Sigmoid colon (tissue), 6 donors: ENCODE measurements at regions not wholly inside any gene's neighbourhood (a gene's known extent, or its start where the extent isn't known, plus 50 kb on each side); places are given as distances from the start of the nearest gene placed in this dataset.

Source experiments
- DNase-seq: peaks from one replicate; pipeline ENCODE4 v3.0.0-alpha.2; 2019
- H3K27ac ChIP-seq, 4 donors: fragments of 200-600 bp; sonication (generic); one replicate each; pipeline ENCODE4 v1.5.1; 2016 to 2019; ENCODE audit warnings: mild to moderate bottlenecking in 1 of 4
- H3K27me3 ChIP-seq, 3 donors: fragments of 200-600 bp; sonication (generic); one replicate each; pipeline ENCODE4 v1.5.1; 2019; ENCODE audit warnings: mild to moderate bottlenecking in 1 of 3
- H3K36me3 ChIP-seq, 4 donors: fragments of 200-600 bp; sonication (generic); one replicate each; pipeline ENCODE4 v1.5.1; 2016 to 2019
- H3K4me1 ChIP-seq, 4 donors: fragments of 200-600 bp; sonication (generic); one replicate each; pipeline ENCODE4 v1.5.1; 2017 to 2019
- H3K4me3 ChIP-seq, 4 donors: fragments of 200-600 bp; sonication (generic); one replicate each; pipeline ENCODE4 v1.5.1; 2017 to 2019; ENCODE audit warnings: mild to moderate bottlenecking in 2 of 4, moderate library complexity in 1 of 4
- H3K9me3 ChIP-seq, 4 donors: fragments of 200-600 bp in 3 of 4; sonication (generic) in 3 of 4; one replicate each; pipeline versions ENCODE4 v1.5.1 to v1.6.1; 2013 to 2019
- CTCF ChIP-seq, 4 experiments: fragments of 450-650 bp in 3 of 4; fragments of 200-600 bp in 1 of 4; IDR thresholded peaks; one replicate each; pipeline ENCODE4 v1.5.1; 2016 to 2019; ENCODE audit warnings: antibody characterized with exemption in 4 of 4, mild to moderate bottlenecking in 3 of 4, moderate library complexity in 2 of 4
- EP300 ChIP-seq, 4 donors: sonication (generic); formaldehyde crosslinking; IDR thresholded peaks; one replicate each; pipeline ENCODE4 v1.6.1; 2017; ENCODE audit warnings: antibody characterized with exemption in 4 of 4
- POLR2A ChIP-seq, 2 donors: fragments of 450-650 bp; IDR thresholded peaks; one replicate each; pipeline ENCODE4 v1.6.1; 2016; ENCODE audit warnings: antibody characterized with exemption in 2 of 2, mild to moderate bottlenecking in 2 of 2, moderate library complexity in 2 of 2
- POLR2AphosphoS5 ChIP-seq, 4 donors: sonication (generic); formaldehyde crosslinking; IDR thresholded peaks; one replicate each; pipeline ENCODE4 v1.6.1; 2017; ENCODE audit warnings: antibody characterized with exemption in 4 of 4
- WGBS, 2 donors: extraction: QIAGEN DNeasy Blood & Tissue Kit; methylation state at CpG; one replicate each; pipeline ENCODE4 v1.1.7; 2013; 5-methylcytosine and 5-hydroxymethylcytosine counted together
- intact Hi-C: fragments of 100-400 bp; cut with DNase I; formaldehyde crosslinking; loops from one replicate; pipeline ENCODE4 v1.15.1; 2023
- donor health status: healthy with polysubstance abuse.
- donor health status: healthy.

DNA sequence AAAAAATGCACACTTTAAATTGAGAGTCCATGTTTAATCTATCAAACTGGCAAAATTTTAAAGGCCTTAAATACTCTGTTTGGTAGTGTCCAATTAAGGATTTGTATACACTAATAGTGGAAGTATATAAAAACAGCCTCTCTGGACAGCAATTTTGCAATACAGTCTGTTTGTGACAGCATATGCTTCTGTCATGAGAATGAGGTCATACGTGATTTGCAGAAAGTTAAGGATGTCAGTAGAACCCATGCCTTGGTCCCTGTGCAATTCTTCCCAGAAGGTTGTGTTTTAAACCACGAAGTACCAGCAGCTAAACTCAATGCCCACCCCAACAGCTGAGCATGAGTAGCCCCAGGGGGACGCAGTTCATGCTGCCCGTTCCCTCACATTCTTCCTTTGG lies 78.4 kb downstream of the AIPL1 start:
- H3K36me3 ChIP-seq = no peaks in the 10 kb centered on the region
- TF ChIP-seq POLR2A (IDR thresholded peaks at IDR 0.05) = no peak
- TF ChIP-seq POLR2AphosphoS5 (IDR thresholded peaks at IDR 0.05) = no peak
- TF ChIP-seq EP300 (IDR thresholded peaks at IDR 0.05) = no peak
- TF ChIP-seq CTCF (IDR thresholded peaks at IDR 0.05) = no peak
- H3K27me3 ChIP-seq = no peaks in the 10 kb centered on the region
- DNase-seq = no peak
- no peaks in the 10 kb centered on the region for H3K9me3 ChIP-seq
- no peak overlapping the region for H3K27ac ChIP-seq
- intact Hi-C loops = no loop called here
- 60 to 74% methylated on average over 4 of the region's 4 CpGs for WGBS, 2 donors
- no peaks in the 10 kb centered on the region for H3K4me1 ChIP-seq
- H3K4me3 ChIP-seq = no peak overlapping the region

GRCh38 chr17:6355196-6355595 lies 79.7 kb downstream of the AIPL1 start:
- no peak for DNase-seq
- Histone ChIP-seq H3K27ac (no peak overlapping the region), H3K36me3 (no peaks in the 10 kb centered on the region), H3K4me1 (no peaks in the 10 kb centered on the region), H3K9me3 (no peaks in the 10 kb centered on the region), H3K4me3 (no peak overlapping the region), H3K27me3 (no peaks in the 10 kb centered on the region)
- intact Hi-C loops = no loop called here
- TF ChIP-seq POLR2A (IDR thresholded peaks at IDR 0.05) (no peak), CTCF (IDR thresholded peaks at IDR 0.05) (no peak), EP300 (IDR thresholded peaks at IDR 0.05) (no peak), POLR2AphosphoS5 (IDR thresholded peaks at IDR 0.05) (no peak)
- WGBS, 2 donors = 74 to 84% methylated on average over 3 of the region's 3 CpGs

DNA sequence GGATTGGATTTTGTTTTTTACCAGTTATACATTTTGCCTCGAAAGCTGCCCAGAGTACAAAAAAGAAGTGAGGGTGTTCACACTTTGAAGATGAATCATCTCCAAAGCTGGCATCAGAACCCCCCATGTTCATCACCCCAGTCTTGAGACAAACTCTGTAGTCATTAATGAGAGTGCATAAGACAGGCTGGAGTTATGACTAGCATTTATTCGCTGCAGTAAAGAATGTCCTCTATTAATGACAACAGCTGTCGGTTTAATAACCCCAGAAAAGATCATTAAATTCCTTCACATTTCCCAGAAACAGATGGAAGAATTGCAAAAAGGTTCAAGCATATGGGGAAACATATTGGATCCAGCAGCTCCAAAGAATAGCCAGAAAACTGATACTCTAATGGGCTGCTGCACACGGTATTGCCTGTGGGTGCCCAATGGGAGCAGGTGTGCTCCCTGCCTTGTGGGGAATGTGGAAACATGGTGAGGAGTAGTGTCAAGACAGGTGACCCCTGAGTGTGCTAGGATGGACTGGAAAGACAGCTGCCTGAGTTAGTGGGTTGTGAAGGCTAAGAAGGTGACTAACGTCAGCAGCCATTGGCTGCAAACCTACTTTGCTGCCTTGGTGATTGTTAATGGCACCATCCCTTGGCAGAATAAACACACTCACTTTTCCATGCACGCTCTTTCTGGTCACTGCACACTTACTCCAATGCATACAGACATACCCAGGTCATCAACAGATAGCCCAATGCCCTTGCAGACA lies 81.9 kb downstream of the AIPL1 start:
- 60 to 70% methylated on average over 6 of the region's 6 CpGs for WGBS, 2 donors
- H3K27me3 ChIP-seq = no peaks in the 10 kb centered on the region
- no peak overlapping the region for H3K27ac ChIP-seq
- no peaks in the 10 kb centered on the region for H3K9me3 ChIP-seq
- H3K4me3 ChIP-seq = no peak overlapping the region
- no peaks in the 10 kb centered on the region for H3K4me1 ChIP-seq
- TF ChIP-seq CTCF (IDR thresholded peaks at IDR 0.05) = no peak
- TF ChIP-seq POLR2AphosphoS5 (IDR thresholded peaks at IDR 0.05) = no peak
- TF ChIP-seq POLR2A (IDR thresholded peaks at IDR 0.05) = no peak
- TF ChIP-seq EP300 (IDR thresholded peaks at IDR 0.05) = no peak
- H3K36me3 ChIP-seq = no peaks in the 10 kb centered on the region
- intact Hi-C loops = no loop called here
- no peak for DNase-seq

- Histone ChIP-seq H3K27ac (no peak overlapping the region), H3K27me3 (no peaks in the 10 kb centered on the region), H3K36me3 (no peaks in the 10 kb centered on the region), H3K4me1 (no peaks in the 10 kb centered on the region), H3K4me3 (no peak overlapping the region), H3K9me3 (no peaks in the 10 kb centered on the region)
- DNase-seq = no peak
- intact Hi-C loops = no loop called here
- TF ChIP-seq CTCF (IDR thresholded peaks at IDR 0.05) = no peak
- no peak for TF ChIP-seq POLR2AphosphoS5 (IDR thresholded peaks at IDR 0.05)
- no peak for TF ChIP-seq POLR2A (IDR thresholded peaks at IDR 0.05)
- no peak for TF ChIP-seq EP300 (IDR thresholded peaks at IDR 0.05)
- 88% methylated on average over 3 of the region's 3 CpGs for WGBS, 2 donors
Measured at GRCh38 chr17:6352016-6352415, 82.9 kb downstream of the AIPL1 start.

DNA sequence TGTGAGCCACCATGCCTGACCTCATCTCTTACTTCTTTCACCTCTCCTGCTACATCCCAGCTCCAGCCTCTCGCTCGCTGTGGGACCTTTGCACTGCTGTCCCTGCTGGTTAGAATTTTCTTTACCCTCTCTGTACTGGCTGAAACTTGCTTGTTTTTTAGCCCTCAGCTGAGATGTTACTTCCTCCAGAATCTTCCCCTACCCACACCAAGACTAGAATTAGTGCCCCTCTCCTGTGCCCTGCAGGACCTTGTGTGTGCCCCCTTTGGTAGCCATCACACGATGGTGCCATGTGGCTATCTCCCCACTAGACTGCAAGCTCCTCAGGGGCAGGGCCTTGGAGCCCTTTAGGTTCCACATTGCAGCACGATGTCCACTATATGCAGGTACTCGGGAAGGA lies 84.1 kb downstream of the AIPL1 start:
- Histone ChIP-seq H3K4me3 (no peak overlapping the region), H3K27me3 (no peaks in the 10 kb centered on the region), H3K27ac (no peak overlapping the region), H3K4me1 (no peaks in the 10 kb centered on the region), H3K9me3 (no peaks in the 10 kb centered on the region), H3K36me3 (no peaks in the 10 kb centered on the region)
- no peak for TF ChIP-seq CTCF (IDR thresholded peaks at IDR 0.05)
- TF ChIP-seq POLR2A (IDR thresholded peaks at IDR 0.05) = no peak
- TF ChIP-seq EP300 (IDR thresholded peaks at IDR 0.05) = no peak
- no peak for TF ChIP-seq POLR2AphosphoS5 (IDR thresholded peaks at IDR 0.05)
- DNase-seq = no peak
- 92 to 93% methylated on average over 5 of the region's 5 CpGs for WGBS, 2 donors
- intact Hi-C loops = no loop called here
